HCT116 (cell line): ENCODE measurements at regions not wholly inside any gene's neighbourhood (a gene's known extent, or its start where the extent isn't known, plus 50 kb on each side); places are given as distances from the start of the nearest gene placed in this dataset.

Experiments
- CEBPB ChIP-seq: IDR thresholded peaks from 2 replicates; pipeline ENCODE4 v1.6.1; 2012; ENCODE audit warnings: low read depth
- EZH2phosphoT487 ChIP-seq: fragments of 200-600 bp; IDR thresholded peaks from 2 replicates; pipeline ENCODE4 v1.6.1; 2018; ENCODE audit warnings: antibody characterized with exemption, borderline replicate concordance
- RAD21 ChIP-seq: IDR thresholded peaks from 2 replicates; pipeline ENCODE4 v1.6.1; 2012; ENCODE audit warnings: low read depth, mild to moderate bottlenecking
- SRF ChIP-seq: IDR thresholded peaks from 2 replicates; pipeline ENCODE4 v1.6.1; 2012; ENCODE audit warnings: low read depth
- TF ChIP-seq, protein P1 (sequence below): IDR thresholded peaks from 2 replicates; pipeline ENCODE4 v1.6.1; 2011; ENCODE audit warnings: mild to moderate bottlenecking, low read length, moderate library complexity; ENCODE audit not compliant: insufficient replicate concordance; ENCODE audit errors: extremely low read depth
- TF ChIP-seq, protein P2 (sequence below), 3 experiments: fragments of 200-600 bp in 1 of 3; sonication (generic) in 1 of 3; IDR thresholded peaks in 2 of 3; conservative IDR thresholded peaks in 1 of 3; 2 replicates each; pipeline ENCODE4 v1.5.1; 2012 to 2017; ENCODE audit warnings: low read depth in 2 of 3, low read length in 2 of 3, antibody characterized with exemption in 1 of 3, borderline replicate concordance in 1 of 3, control low read depth in 1 of 3, mild to moderate bottlenecking in 1 of 3, mixed read lengths in 1 of 3, mixed run types in 1 of 3, moderate library complexity in 1 of 3; ENCODE audit not compliant: insufficient read depth in 1 of 3

DNA sequence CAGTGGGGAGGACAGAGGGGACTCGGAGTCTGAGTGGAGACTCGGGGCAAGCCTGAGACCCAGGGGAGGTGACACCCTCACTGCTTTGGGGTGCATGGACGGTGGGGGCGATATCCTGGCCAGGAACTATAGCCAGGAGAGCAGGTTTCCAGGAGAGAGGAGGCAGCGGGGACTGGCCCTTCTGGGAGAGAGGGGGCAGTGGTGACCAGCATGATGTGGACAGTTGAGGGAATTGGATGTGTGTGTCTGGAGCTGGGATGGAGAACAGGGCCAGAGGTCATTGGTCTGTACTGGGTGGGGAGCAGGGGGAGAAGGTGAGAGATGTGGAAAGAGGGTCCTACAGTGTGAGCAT lies 63.6 kb downstream of the ACKR3 start:
- TF ChIP-seq RAD21 (no peak), CEBPB (no peak), EZH2phosphoT487 (no peak), SRF (no peak)
- TF ChIP-seq, protein P1, sequence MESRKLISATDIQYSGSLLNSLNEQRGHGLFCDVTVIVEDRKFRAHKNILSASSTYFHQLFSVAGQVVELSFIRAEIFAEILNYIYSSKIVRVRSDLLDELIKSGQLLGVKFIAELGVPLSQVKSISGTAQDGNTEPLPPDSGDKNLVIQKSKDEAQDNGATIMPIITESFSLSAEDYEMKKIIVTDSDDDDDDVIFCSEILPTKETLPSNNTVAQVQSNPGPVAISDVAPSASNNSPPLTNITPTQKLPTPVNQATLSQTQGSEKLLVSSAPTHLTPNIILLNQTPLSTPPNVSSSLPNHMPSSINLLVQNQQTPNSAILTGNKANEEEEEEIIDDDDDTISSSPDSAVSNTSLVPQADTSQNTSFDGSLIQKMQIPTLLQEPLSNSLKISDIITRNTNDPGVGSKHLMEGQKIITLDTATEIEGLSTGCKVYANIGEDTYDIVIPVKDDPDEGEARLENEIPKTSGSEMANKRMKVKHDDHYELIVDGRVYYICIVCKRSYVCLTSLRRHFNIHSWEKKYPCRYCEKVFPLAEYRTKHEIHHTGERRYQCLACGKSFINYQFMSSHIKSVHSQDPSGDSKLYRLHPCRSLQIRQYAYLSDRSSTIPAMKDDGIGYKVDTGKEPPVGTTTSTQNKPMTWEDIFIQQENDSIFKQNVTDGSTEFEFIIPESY: no peak
- TF ChIP-seq, protein P2, sequence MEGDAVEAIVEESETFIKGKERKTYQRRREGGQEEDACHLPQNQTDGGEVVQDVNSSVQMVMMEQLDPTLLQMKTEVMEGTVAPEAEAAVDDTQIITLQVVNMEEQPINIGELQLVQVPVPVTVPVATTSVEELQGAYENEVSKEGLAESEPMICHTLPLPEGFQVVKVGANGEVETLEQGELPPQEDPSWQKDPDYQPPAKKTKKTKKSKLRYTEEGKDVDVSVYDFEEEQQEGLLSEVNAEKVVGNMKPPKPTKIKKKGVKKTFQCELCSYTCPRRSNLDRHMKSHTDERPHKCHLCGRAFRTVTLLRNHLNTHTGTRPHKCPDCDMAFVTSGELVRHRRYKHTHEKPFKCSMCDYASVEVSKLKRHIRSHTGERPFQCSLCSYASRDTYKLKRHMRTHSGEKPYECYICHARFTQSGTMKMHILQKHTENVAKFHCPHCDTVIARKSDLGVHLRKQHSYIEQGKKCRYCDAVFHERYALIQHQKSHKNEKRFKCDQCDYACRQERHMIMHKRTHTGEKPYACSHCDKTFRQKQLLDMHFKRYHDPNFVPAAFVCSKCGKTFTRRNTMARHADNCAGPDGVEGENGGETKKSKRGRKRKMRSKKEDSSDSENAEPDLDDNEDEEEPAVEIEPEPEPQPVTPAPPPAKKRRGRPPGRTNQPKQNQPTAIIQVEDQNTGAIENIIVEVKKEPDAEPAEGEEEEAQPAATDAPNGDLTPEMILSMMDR (IDR thresholded peaks at IDR 0.05 in 2 of 3, conservative IDR thresholded peaks at IDR 0.05 in 1 of 3; ENCODE audit: borderline replicate concordance in 1 of 3, insufficient read depth in 1 of 3, low read depth in 2 of 3, low read length in 2 of 3): no peak
